ENCODE measurements at regions not wholly inside any gene's neighbourhood (a gene's known extent, or its start where the extent isn't known, plus 50 kb on each side); places are given as distances from the start of the nearest gene placed in this dataset.

DNA sequence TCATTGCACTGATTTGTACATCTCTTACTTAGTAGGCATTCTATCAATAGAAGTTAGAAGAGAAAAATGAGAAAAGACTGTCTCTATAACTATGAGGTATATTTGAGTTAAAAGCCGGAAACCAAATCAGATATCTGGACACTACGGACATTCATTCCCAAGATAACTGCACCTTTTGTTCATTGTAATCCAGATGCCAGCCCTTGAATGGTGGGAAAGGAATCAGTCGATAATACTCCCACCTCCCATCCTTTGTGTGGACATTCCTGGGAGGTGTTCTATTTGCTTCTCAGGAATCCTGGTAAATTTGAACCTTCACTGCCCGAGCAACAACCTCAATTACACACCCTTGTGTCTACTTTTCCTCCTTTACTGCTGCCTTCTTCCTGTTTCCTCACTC, 225.2 kb downstream of the CHD9NB start:
- TF ChIP-seq, protein P1, sequence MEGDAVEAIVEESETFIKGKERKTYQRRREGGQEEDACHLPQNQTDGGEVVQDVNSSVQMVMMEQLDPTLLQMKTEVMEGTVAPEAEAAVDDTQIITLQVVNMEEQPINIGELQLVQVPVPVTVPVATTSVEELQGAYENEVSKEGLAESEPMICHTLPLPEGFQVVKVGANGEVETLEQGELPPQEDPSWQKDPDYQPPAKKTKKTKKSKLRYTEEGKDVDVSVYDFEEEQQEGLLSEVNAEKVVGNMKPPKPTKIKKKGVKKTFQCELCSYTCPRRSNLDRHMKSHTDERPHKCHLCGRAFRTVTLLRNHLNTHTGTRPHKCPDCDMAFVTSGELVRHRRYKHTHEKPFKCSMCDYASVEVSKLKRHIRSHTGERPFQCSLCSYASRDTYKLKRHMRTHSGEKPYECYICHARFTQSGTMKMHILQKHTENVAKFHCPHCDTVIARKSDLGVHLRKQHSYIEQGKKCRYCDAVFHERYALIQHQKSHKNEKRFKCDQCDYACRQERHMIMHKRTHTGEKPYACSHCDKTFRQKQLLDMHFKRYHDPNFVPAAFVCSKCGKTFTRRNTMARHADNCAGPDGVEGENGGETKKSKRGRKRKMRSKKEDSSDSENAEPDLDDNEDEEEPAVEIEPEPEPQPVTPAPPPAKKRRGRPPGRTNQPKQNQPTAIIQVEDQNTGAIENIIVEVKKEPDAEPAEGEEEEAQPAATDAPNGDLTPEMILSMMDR (conservative IDR thresholded peaks at IDR 0.05): no peak
- no peak for TF ChIP-seq EZH2 (IDR thresholded peaks at IDR 0.05; ENCODE audit: low read depth)

Data from PC-9 (cell line).